Neutrophil (primary cell): ENCODE measurements at regions not wholly inside any gene's neighbourhood (a gene's known extent, or its start where the extent isn't known, plus 50 kb on each side); places are given as distances from the start of the nearest gene placed in this dataset.

Experiments used
- H3K27ac ChIP-seq: fragments of 200-600 bp; sonication (generic); 2 replicates; pipeline ENCODE4 v1.5.1; 2016; ENCODE audit warnings: mild to moderate bottlenecking, moderate library complexity
- H3K27me3 ChIP-seq: fragments of 200-600 bp; sonication (generic); 2 replicates; pipeline ENCODE4 v1.6.0; 2016; ENCODE audit warnings: mild to moderate bottlenecking
- H3K36me3 ChIP-seq: fragments of 200-600 bp; sonication (generic); 2 replicates; pipeline ENCODE4 v1.5.1; 2017
- H3K4me1 ChIP-seq, 2 experiments: fragments of 200-600 bp in 1 of 2; sonication (generic) in 1 of 2; 1 replicate in 1 of 2; 2 replicates in 1 of 2; pipeline versions ENCODE4 v1.5.1 to v1.6.1; 2013 to 2016; ENCODE audit warnings: low read depth in 1 of 2, low read length in 1 of 2, mild to moderate bottlenecking in 1 of 2, moderate library complexity in 1 of 2; ENCODE audit not compliant: control insufficient read depth in 1 of 2, insufficient read depth in 1 of 2
- H3K4me3 ChIP-seq, 2 experiments: fragments of 200-600 bp in 1 of 2; sonication (generic) in 1 of 2; 1 replicate in 1 of 2; 2 replicates in 1 of 2; pipeline ENCODE4 v1.5.1; 2013 to 2016; ENCODE audit warnings: low read depth in 1 of 2, low read length in 1 of 2, mild to moderate bottlenecking in 1 of 2, moderate library complexity in 1 of 2
- H3K9me3 ChIP-seq: fragments of 200-600 bp; sonication (generic); 2 replicates; pipeline ENCODE4 v1.5.1; 2016
- TF ChIP-seq, protein P1 (sequence below): fragments of 200-600 bp; sonication (generic); IDR thresholded peaks from 2 replicates; pipeline ENCODE4 v1.5.1; 2016; ENCODE audit warnings: antibody characterized with exemption

DNA sequence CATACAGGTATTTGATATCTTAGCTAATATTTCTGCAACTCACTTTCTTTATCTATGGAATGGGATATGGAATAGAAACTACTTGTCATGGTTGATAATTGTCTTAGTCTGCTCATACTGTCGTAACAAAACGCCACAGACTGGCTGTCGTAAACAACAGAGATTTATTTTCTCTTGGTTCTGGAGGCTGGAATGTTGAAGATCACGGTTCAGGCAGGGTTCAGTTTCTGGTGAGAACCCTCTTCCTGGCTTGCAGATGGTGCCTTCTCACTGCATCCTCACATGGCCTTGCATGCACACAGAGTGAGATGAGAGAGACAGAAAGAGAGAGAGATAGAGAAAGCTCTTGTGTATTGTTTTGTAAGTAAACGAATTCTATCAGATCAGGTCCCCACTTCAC is 332.7 kb upstream of the MAGI2 start:
- TF ChIP-seq, protein P1, sequence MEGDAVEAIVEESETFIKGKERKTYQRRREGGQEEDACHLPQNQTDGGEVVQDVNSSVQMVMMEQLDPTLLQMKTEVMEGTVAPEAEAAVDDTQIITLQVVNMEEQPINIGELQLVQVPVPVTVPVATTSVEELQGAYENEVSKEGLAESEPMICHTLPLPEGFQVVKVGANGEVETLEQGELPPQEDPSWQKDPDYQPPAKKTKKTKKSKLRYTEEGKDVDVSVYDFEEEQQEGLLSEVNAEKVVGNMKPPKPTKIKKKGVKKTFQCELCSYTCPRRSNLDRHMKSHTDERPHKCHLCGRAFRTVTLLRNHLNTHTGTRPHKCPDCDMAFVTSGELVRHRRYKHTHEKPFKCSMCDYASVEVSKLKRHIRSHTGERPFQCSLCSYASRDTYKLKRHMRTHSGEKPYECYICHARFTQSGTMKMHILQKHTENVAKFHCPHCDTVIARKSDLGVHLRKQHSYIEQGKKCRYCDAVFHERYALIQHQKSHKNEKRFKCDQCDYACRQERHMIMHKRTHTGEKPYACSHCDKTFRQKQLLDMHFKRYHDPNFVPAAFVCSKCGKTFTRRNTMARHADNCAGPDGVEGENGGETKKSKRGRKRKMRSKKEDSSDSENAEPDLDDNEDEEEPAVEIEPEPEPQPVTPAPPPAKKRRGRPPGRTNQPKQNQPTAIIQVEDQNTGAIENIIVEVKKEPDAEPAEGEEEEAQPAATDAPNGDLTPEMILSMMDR, result no peak
- Histone ChIP-seq H3K4me3 (no peak overlapping the region), H3K9me3 (no peaks in the 10 kb centered on the region), H3K36me3 (no peaks in the 10 kb centered on the region), H3K27ac (no peak overlapping the region), H3K4me1 (no peaks in the 10 kb centered on the region), H3K27me3 (no peaks in the 10 kb centered on the region)

DNA sequence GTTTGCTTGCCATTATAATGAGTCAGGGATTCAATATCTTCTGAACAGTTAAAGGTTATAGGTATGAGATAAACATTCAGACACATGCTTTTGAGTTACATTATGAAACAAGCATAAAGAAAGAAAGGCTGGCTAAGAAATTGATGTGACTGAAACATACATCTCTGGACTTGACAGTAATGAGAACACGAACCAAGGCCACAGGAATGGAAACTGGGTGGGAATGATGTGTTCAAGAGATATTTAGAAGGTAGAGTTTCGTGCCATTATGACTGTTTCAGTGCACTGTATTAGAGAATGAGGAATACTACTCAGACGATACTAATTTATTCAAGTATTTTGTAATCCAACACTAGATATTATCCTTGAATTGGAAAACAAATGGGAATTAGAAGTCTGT is 332.1 kb upstream of the MAGI2 start:
- no peak overlapping the region for H3K4me3 ChIP-seq
- H3K27me3 ChIP-seq, result no peaks in the 10 kb centered on the region
- H3K9me3 ChIP-seq, result no peaks in the 10 kb centered on the region
- no peaks in the 10 kb centered on the region for H3K4me1 ChIP-seq
- TF ChIP-seq, protein P1, result no peak
- no peaks in the 10 kb centered on the region for H3K36me3 ChIP-seq
- H3K27ac ChIP-seq, result no peak overlapping the region

DNA sequence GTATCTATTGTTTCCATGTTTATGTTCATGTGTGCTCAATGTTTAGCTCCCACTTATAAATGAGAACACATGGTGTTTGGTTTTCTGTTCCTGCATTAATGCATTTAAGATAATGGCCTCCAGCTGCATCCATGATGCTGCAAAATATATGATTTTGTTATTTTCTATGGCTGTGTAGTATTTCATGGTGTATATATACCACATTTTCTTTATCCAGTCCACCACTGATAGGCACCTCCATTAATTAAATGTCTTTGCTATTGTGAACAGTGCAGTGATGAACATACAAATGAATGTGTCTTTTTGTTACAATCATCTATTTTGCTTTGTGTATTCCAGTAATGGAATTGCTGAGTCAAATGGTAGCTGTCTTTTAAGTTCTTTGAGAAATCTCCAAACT is 329.4 kb upstream of the MAGI2 start:
- Histone ChIP-seq H3K36me3 (no peaks in the 10 kb centered on the region), H3K4me3 (no peak overlapping the region), H3K4me1 (peaks cover 13 to 17% of the 10 kb centered on the region in 2 experiments), H3K27ac (no peak overlapping the region), H3K27me3 (no peaks in the 10 kb centered on the region), H3K9me3 (no peaks in the 10 kb centered on the region)
- TF ChIP-seq, protein P1, result no peak

DNA sequence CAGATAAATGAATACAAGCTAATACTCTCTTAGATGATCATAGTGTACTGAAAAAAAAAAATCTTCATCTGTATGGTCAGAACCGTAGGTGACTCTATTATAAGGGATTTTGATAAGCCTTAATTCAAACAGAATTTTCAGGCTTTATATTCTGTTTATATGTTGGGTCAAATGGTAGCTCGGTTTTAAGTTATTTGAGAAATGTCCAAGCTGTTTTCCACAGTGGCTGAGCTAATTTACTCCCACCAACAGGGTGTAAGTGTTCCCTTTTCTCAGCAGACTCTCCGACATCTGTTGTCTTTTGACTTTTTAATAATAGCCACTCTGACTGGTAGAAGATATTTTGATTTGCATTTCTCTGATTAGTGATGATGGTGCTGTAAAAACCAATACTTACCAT is 328.8 kb upstream of the MAGI2 start:
- TF ChIP-seq, protein P1, result no peak
- no peak overlapping the region for H3K27ac ChIP-seq
- H3K27me3 ChIP-seq, result no peaks in the 10 kb centered on the region
- H3K9me3 ChIP-seq, result no peaks in the 10 kb centered on the region
- peaks cover 13 to 18% of the 10 kb centered on the region in 2 experiments for H3K4me1 ChIP-seq
- no peaks in the 10 kb centered on the region for H3K36me3 ChIP-seq
- no peak overlapping the region for H3K4me3 ChIP-seq

DNA sequence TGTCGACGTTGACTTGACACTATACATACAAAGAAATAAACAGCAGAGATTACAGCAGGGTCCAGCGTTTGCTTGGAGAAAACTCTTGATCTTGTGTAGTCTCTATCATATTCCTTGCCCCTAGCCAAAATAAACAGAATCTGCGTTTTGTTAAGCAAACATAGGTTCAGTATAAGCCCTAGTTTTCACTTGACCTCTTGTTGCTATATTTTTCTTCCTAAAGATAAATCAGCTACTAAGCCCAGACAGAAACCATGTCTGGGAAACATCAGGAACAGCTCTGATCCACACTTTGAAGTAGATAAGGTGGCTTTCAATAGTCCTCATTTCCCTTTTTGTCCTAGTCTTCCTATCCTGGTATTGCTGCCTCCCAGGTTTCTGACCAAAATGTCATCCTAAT is 328.2 kb upstream of the MAGI2 start:
- no peak overlapping the region for H3K4me3 ChIP-seq
- H3K9me3 ChIP-seq, result no peaks in the 10 kb centered on the region
- no peak overlapping the region for H3K27ac ChIP-seq
- TF ChIP-seq, protein P1, result no peak
- H3K4me1 ChIP-seq, result peaks cover 13 to 18% of the 10 kb centered on the region in 2 experiments
- no peaks in the 10 kb centered on the region for H3K27me3 ChIP-seq
- H3K36me3 ChIP-seq, result no peaks in the 10 kb centered on the region
